Ishikawa (cell line): ENCODE measurements at regions not wholly inside any gene's neighbourhood (a gene's known extent, or its start where the extent isn't known, plus 50 kb on each side); places are given as distances from the start of the nearest gene placed in this dataset.

ENCODE experiments used
- CEBPB ChIP-seq: IDR thresholded peaks from 2 replicates; pipeline ENCODE4 v1.6.1; 2012
- EP300 ChIP-seq: IDR thresholded peaks from 2 replicates; pipeline ENCODE4 v1.6.1; 2012; ENCODE audit warnings: borderline replicate concordance
- TEAD4 ChIP-seq: IDR thresholded peaks from 2 replicates; pipeline ENCODE4 v1.6.1; 2012

DNA sequence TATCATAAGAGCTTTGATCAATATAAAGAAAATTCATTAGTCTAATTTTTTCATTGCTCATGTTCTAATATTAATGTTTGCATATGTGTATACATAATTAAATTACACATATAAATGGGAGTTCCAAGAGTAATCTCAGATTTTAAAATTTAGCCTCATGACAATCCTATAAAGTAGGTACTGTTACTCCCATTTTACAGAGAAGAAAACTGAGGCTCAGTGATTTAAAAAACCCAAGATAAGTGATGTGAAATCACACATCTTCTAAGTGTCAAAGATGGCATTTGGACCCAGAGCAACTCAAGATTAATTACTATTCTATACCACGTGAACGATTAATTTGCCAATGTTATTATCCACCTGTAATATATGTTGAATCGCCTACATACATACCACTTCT is 122.3 kb downstream of the TM2D1 start:
- TF ChIP-seq CEBPB (no peak), TEAD4 (no peak), EP300 (no peak)
